ENCODE measurements at regions not wholly inside any gene's neighbourhood (a gene's known extent, or its start where the extent isn't known, plus 50 kb on each side); places are given as distances from the start of the nearest gene placed in this dataset.

- no peak for TF ChIP-seq POLR2AphosphoS5 (IDR thresholded peaks at IDR 0.05)
- no peak for TF ChIP-seq POLR2A (IDR thresholded peaks at IDR 0.05)
Measured at GRCh38 chr3:20958161-20958560, 772.2 kb upstream of the SGO1 start.

Measured in spleen (tissue), 3 donors.